ENCODE measurements at regions not wholly inside any gene's neighbourhood (a gene's known extent, or its start where the extent isn't known, plus 50 kb on each side); places are given as distances from the start of the nearest gene placed in this dataset.
A peak's percentile ranks its signal among the peaks of the same experiment; 100 is the strongest.

- no peak for DNase-seq
Measured at GRCh38 chr12:78793982-78794381, 70.6 kb upstream of the SYT1 start.

- DNase-seq, result no peak
Measured at GRCh38 chr12:78795934-78796445, 68.6 kb upstream of the SYT1 start.

GRCh38 chr12:78797196-78797931 is 67.2 kb upstream of the SYT1 start:
- DNase-seq, result no peak

- DNase-seq, result peak; percentile 23
Measured at GRCh38 chr12:78799649-78800048, 64.9 kb upstream of the SYT1 start.

- no peak for DNase-seq
Measured at GRCh38 chr12:78802593-78802992, 62.0 kb upstream of the SYT1 start.

- DNase-seq, result no peak
Measured at GRCh38 chr12:78804262-78804661, 60.3 kb upstream of the SYT1 start.

Measured in occipital lobe (tissue), 1 donor.